Ovary (tissue), 3 donors: ENCODE measurements at regions not wholly inside any gene's neighbourhood (a gene's known extent, or its start where the extent isn't known, plus 50 kb on each side); places are given as distances from the start of the nearest gene placed in this dataset.

Experiments used
- CTCF ChIP-seq, 3 donors: fragments of 450-650 bp in 2 of 3; fragments of 200-600 bp in 1 of 3; IDR thresholded peaks; one replicate each; pipeline versions ENCODE4 v1.5.1 to v1.8.0; 2016 to 2022; ENCODE audit warnings: antibody characterized with exemption in 3 of 3, mild to moderate bottlenecking in 1 of 3
- POLR2A ChIP-seq: fragments of 450-650 bp; IDR thresholded peaks from one replicate; pipeline ENCODE4 v1.6.1; 2017; ENCODE audit warnings: antibody characterized with exemption, mild to moderate bottlenecking, moderate library complexity
- donor health status: DM: no; HTN: no; CAD: no.

- TF ChIP-seq CTCF (IDR thresholded peaks at IDR 0.05): no peak
- no peak for TF ChIP-seq POLR2A
These were observed 581.9 kb upstream of the PRR20A start for GRCh38 chr13:56558698-56559320.
